ENCODE measurements at regions not wholly inside any gene's neighbourhood (a gene's known extent, or its start where the extent isn't known, plus 50 kb on each side); places are given as distances from the start of the nearest gene placed in this dataset.
"Not testable (repeated sequence)": the region's sequence is repeated elsewhere in the genome, so short reads cannot be mapped to it uniquely, and the experiment has no call there.

- peak; percentile 23 for DNase-seq (ENCODE audit: low read depth)
Measured at GRCh38 chr10:128178302-128178958, 52.2 kb upstream of the MKI67 start.

GRCh38 chr10:128180843-128181242, 54.6 kb upstream of the MKI67 start:
- no peak for DNase-seq (ENCODE audit: low read depth)

GRCh38 chr10:128185627-128186026, 59.4 kb upstream of the MKI67 start:
- DNase-seq (ENCODE audit: low read depth), result no peak

GRCh38 chr10:128186959-128187787, 61.0 kb upstream of the MKI67 start:
- no peak for DNase-seq (ENCODE audit: low read depth)

GRCh38 chr10:128187788-128188185, 61.6 kb upstream of the MKI67 start:
- no peak for DNase-seq (ENCODE audit: low read depth)

GRCh38 chr10:128189176-128189575, 63.0 kb upstream of the MKI67 start:
- no peak for DNase-seq (ENCODE audit: low read depth)

- no peak for DNase-seq (ENCODE audit: low read depth)
Measured at GRCh38 chr10:128191847-128192246, 65.6 kb upstream of the MKI67 start.

GRCh38 chr10:128201826-128202225, 75.6 kb upstream of the MKI67 start:
- not testable (repeated sequence) for DNase-seq (ENCODE audit: low read depth)

- DNase-seq (ENCODE audit: low read depth), result no peak
Measured at GRCh38 chr10:128203028-128203427, 76.8 kb upstream of the MKI67 start.

GRCh38 chr10:128205591-128205990, 79.4 kb upstream of the MKI67 start:
- not testable (repeated sequence) for DNase-seq (ENCODE audit: low read depth)

GRCh38 chr10:128206676-128207075, 80.5 kb upstream of the MKI67 start:
- no peak for DNase-seq (ENCODE audit: low read depth)

GRCh38 chr10:128209862-128210214, 83.6 kb upstream of the MKI67 start:
- no peak for DNase-seq (ENCODE audit: low read depth)

- DNase-seq (ENCODE audit: low read depth), result peak; percentile 40
Measured at GRCh38 chr10:128210215-128211063, 84.2 kb upstream of the MKI67 start.

- no peak for DNase-seq (ENCODE audit: low read depth)
Measured at GRCh38 chr10:128211064-128211504, 84.9 kb upstream of the MKI67 start.

- peak; percentile 62 for DNase-seq (ENCODE audit: low read depth)
Measured at GRCh38 chr10:128211953-128212727, 85.9 kb upstream of the MKI67 start.

- no peak for DNase-seq (ENCODE audit: low read depth)
Measured at GRCh38 chr10:128213156-128213555, 86.9 kb upstream of the MKI67 start.

- no peak for DNase-seq (ENCODE audit: low read depth)
Measured at GRCh38 chr10:128215733-128216132, 89.5 kb upstream of the MKI67 start.

GRCh38 chr10:128217136-128217535, 90.9 kb upstream of the MKI67 start:
- no peak for DNase-seq (ENCODE audit: low read depth)

- no peak for DNase-seq (ENCODE audit: low read depth)
Measured at GRCh38 chr10:128218161-128218560, 91.9 kb upstream of the MKI67 start.

- DNase-seq (ENCODE audit: low read depth), result no peak
Measured at GRCh38 chr10:128219295-128219694, 93.1 kb upstream of the MKI67 start.

- DNase-seq (ENCODE audit: low read depth), result no peak
Measured at GRCh38 chr10:128220021-128220420, 93.8 kb upstream of the MKI67 start.

- no peak for DNase-seq (ENCODE audit: low read depth)
Measured at GRCh38 chr10:128221117-128221516, 94.9 kb upstream of the MKI67 start.

Data from stimulated activated CD8-positive, alpha-beta memory T cell treated with anti-CD3 and anti-CD28 coated beads, Interleukin-7, amount 100 ng/mL, for 24 hours (primary cell).